ENCODE measurements at regions not wholly inside any gene's neighbourhood (a gene's known extent, or its start where the extent isn't known, plus 50 kb on each side); places are given as distances from the start of the nearest gene placed in this dataset.

DNA sequence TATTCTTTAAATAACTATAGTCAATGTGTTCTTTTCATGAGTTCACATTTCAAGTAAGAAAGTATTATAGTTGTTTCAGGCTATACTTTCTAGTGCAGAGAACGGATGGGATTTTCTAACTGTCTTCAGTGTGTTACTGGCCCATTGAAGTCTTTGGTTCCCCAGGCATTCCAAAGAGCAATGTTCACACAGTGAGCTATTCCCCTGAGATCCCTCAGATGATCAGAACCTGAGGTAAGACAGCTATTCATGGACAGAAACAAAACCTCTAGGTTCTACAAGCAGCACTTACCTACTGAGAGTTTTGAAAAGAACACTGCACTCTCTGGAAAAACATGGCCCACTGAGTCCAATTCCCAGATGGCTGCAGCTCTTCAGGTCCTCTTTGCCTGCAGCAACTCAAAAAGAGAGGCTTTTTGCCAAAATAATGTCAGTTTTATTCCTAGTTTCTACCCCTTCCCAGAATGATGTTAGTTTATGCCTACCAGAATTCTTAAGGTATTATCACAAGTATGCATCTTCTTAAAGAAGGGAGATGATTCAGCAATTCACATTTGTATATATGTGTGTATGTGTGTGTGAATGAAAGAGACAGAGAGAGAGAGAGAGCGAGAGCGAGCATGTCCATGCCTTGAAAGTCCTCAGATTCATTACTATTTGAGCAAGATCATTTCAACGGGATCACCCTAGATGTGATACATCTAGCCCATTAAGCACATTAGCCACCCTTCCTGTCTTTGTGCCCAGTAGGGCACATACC is 146.1 kb downstream of the PDHA2 start:
- H3K4me1 ChIP-seq (ENCODE audit: insufficient read depth): no peaks in the 10 kb centered on the region
- TF ChIP-seq EZH2phosphoT487 (IDR thresholded peaks at IDR 0.05; ENCODE audit: low read depth, severe bottlenecking, unreplicated experiment): no peak
- TF ChIP-seq, protein P1, sequence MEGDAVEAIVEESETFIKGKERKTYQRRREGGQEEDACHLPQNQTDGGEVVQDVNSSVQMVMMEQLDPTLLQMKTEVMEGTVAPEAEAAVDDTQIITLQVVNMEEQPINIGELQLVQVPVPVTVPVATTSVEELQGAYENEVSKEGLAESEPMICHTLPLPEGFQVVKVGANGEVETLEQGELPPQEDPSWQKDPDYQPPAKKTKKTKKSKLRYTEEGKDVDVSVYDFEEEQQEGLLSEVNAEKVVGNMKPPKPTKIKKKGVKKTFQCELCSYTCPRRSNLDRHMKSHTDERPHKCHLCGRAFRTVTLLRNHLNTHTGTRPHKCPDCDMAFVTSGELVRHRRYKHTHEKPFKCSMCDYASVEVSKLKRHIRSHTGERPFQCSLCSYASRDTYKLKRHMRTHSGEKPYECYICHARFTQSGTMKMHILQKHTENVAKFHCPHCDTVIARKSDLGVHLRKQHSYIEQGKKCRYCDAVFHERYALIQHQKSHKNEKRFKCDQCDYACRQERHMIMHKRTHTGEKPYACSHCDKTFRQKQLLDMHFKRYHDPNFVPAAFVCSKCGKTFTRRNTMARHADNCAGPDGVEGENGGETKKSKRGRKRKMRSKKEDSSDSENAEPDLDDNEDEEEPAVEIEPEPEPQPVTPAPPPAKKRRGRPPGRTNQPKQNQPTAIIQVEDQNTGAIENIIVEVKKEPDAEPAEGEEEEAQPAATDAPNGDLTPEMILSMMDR (IDR thresholded peaks at IDR 0.05; ENCODE audit: poor library complexity): no peak
- no peak for TF ChIP-seq EZH2 (IDR thresholded peaks at IDR 0.05; ENCODE audit: borderline replicate concordance)
- H3K27me3 ChIP-seq: no peaks in the 10 kb centered on the region
- 96% methylated on average over 4 of the region's 4 CpGs for WGBS (ENCODE audit: low lambda C conversion rate, missing lambda C conversion rate)
- H3K36me3 ChIP-seq (replicated peaks; ENCODE audit: insufficient read depth, low read depth): no peaks in the 10 kb centered on the region
- H3K9me2 ChIP-seq (replicated peaks; ENCODE audit: insufficient read depth): no peaks in the 10 kb centered on the region
- H4K20me1 ChIP-seq (ENCODE audit: insufficient read depth, poor library complexity, severe bottlenecking): no peaks in the 10 kb centered on the region
- H3K27ac ChIP-seq: no peak overlapping the region
- DNase-seq (ENCODE audit: low spot score): no peak
- H3K4me2 ChIP-seq: no peak overlapping the region
- no peaks in the 10 kb centered on the region for H3K9me3 ChIP-seq (ENCODE audit: low read depth)
- no peak overlapping the region for H3K4me3 ChIP-seq
- no peaks in the 10 kb centered on the region for H3K79me2 ChIP-seq
- no peak overlapping the region for H2AFZ ChIP-seq

DNA sequence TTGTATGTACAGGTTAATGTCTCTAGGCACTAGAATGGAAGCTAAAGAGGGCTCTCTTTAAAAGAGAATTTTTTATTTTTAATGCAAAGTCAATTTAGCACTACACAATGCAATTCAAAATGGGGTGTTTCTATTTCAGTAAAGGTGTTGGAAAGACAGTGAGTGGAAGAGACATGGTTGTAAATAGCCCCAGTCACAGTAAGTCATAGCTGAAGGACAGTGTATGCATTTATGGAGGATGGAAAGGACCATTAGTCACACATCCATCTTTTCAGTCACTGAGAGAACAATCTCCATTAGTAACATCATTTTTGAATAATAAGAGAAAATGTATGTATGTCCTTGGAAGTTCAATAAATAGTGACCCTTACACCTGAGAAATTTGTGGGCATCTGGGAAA is 148.0 kb downstream of the PDHA2 start:
- Histone ChIP-seq H3K4me2 (no peak overlapping the region), H3K9me3 (ENCODE audit: low read depth) (no peaks in the 10 kb centered on the region), H3K79me2 (no peaks in the 10 kb centered on the region), H4K20me1 (ENCODE audit: insufficient read depth, poor library complexity, severe bottlenecking) (no peaks in the 10 kb centered on the region), H3K4me1 (ENCODE audit: insufficient read depth) (no peaks in the 10 kb centered on the region), H3K9me2 (replicated peaks; ENCODE audit: insufficient read depth) (no peaks in the 10 kb centered on the region), H3K27me3 (no peaks in the 10 kb centered on the region), H3K27ac (no peak overlapping the region), H2AFZ (no peak overlapping the region), H3K4me3 (no peak overlapping the region), H3K36me3 (replicated peaks; ENCODE audit: insufficient read depth, low read depth) (no peaks in the 10 kb centered on the region)
- TF ChIP-seq EZH2 (IDR thresholded peaks at IDR 0.05; ENCODE audit: borderline replicate concordance) (no peak), EZH2phosphoT487 (IDR thresholded peaks at IDR 0.05; ENCODE audit: low read depth, severe bottlenecking, unreplicated experiment) (no peak)
- TF ChIP-seq, protein P1 (IDR thresholded peaks at IDR 0.05; ENCODE audit: poor library complexity): no peak
- no peak for DNase-seq (ENCODE audit: low spot score)

DNA sequence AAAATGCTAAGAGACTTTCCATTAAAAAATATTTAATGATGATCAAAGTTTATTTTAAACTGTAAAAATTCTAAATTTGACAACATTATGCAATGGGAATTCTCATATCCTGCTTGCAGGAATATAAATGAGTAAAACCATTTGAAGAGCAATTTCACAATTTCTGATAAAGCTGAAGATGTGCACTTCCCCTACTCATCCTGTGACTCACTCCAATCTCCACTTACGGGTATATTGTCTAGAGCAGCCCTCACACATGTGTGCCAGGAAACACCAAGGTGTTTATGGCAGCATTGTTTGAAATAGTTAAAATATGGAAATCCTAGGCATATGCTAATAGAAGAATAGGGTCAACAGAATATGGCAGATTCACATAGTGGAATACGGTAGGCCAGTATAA is 158.4 kb downstream of the PDHA2 start:
- Histone ChIP-seq H2AFZ (no peak overlapping the region), H3K27me3 (no peaks in the 10 kb centered on the region), H3K4me1 (ENCODE audit: insufficient read depth) (no peaks in the 10 kb centered on the region), H3K27ac (no peak overlapping the region), H3K9me3 (ENCODE audit: low read depth) (no peaks in the 10 kb centered on the region), H3K36me3 (replicated peaks; ENCODE audit: insufficient read depth, low read depth) (no peaks in the 10 kb centered on the region), H3K79me2 (no peaks in the 10 kb centered on the region), H3K4me2 (no peak overlapping the region), H3K4me3 (no peak overlapping the region), H4K20me1 (ENCODE audit: insufficient read depth, poor library complexity, severe bottlenecking) (no peaks in the 10 kb centered on the region), H3K9me2 (replicated peaks; ENCODE audit: insufficient read depth) (no peaks in the 10 kb centered on the region)
- 86% methylated on average over 2 of the region's 2 CpGs for WGBS (ENCODE audit: low lambda C conversion rate, missing lambda C conversion rate)
- no peak for DNase-seq (ENCODE audit: low spot score)
- TF ChIP-seq EZH2phosphoT487 (IDR thresholded peaks at IDR 0.05; ENCODE audit: low read depth, severe bottlenecking, unreplicated experiment) (no peak), EZH2 (IDR thresholded peaks at IDR 0.05; ENCODE audit: borderline replicate concordance) (no peak)
- TF ChIP-seq, protein P1 (IDR thresholded peaks at IDR 0.05; ENCODE audit: poor library complexity): no peak
